ENCODE measurements at regions not wholly inside any gene's neighbourhood (a gene's known extent, or its start where the extent isn't known, plus 50 kb on each side); places are given as distances from the start of the nearest gene placed in this dataset.

DNA sequence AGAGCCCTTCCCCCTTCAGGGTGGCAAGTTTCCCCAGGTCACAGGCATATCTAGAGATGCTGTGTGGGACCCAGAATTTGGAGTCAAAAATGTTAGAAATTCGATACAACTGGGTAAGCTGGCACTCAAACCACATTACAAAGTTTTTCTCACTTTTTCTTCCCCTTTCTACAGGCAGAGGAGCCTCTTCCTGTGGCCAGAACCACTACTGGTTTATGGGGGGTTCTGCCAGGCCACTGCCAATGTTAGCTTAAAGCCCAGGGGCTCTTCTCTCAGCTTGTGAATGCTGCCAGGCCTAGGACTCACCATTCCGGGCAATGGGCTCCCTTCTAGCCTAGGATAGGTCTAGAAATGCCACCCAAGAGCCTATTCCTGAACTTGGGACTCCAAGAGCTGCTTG lies 617.9 kb upstream of the PHF14 start:
- H3K27ac ChIP-seq (ENCODE audit: low read depth in 1 of 2, low read length in 1 of 2) = no peak overlapping the region
- H3K9me3 ChIP-seq (ENCODE audit: control insufficient read depth in 4 of 4, insufficient read depth in 3 of 4, low read length in 3 of 4) = peaks cover 0 to 6% (median 3%) of the 10 kb centered on the region in 4 donors
- H3K36me3 ChIP-seq (ENCODE audit: control insufficient read depth in 4 of 4, insufficient read depth in 4 of 4, low read length in 4 of 4) = no peaks in the 10 kb centered on the region
- ATAC-seq (ENCODE audit: insufficient read depth, low FRiP score) (no peak), DNase-seq (no peak)
- no peak for TF ChIP-seq CTCF (IDR thresholded peaks at IDR 0.05; ENCODE audit: control extremely low read depth, extremely low read depth)
- H3K27me3 ChIP-seq (ENCODE audit: control insufficient read depth in 3 of 3, insufficient read depth in 3 of 3, low read length in 2 of 3) = no peaks in the 10 kb centered on the region
- WGBS, 2 donors = 51 to 71% methylated on average over 2 of the region's 2 CpGs
- H3K9ac ChIP-seq (ENCODE audit: insufficient read depth in 1 of 2, low read length in 2 of 2) = no peak overlapping the region
- no peaks in the 10 kb centered on the region for H3K4me1 ChIP-seq (ENCODE audit: control insufficient read depth in 5 of 5, insufficient read depth in 5 of 5, low read length in 5 of 5)
- no peak overlapping the region for H3K4me3 ChIP-seq

- Histone ChIP-seq H3K27ac (ENCODE audit: low read depth in 1 of 2, low read length in 1 of 2) (no peak overlapping the region), H3K9me3 (ENCODE audit: control insufficient read depth in 4 of 4, insufficient read depth in 3 of 4, low read length in 3 of 4) (peaks cover 0 to 8% (median 5%) of the 10 kb centered on the region in 4 donors), H3K9ac (ENCODE audit: insufficient read depth in 1 of 2, low read length in 2 of 2) (no peak overlapping the region), H3K4me3 (no peak overlapping the region), H3K36me3 (ENCODE audit: control insufficient read depth in 4 of 4, insufficient read depth in 4 of 4, low read length in 4 of 4) (no peaks in the 10 kb centered on the region), H3K4me1 (ENCODE audit: control insufficient read depth in 5 of 5, insufficient read depth in 5 of 5, low read length in 5 of 5) (no peaks in the 10 kb centered on the region), H3K27me3 (ENCODE audit: control insufficient read depth in 3 of 3, insufficient read depth in 3 of 3, low read length in 2 of 3) (no peaks in the 10 kb centered on the region)
- ATAC-seq (ENCODE audit: insufficient read depth, low FRiP score) (no peak), DNase-seq (no peak)
- TF ChIP-seq CTCF (IDR thresholded peaks at IDR 0.05; ENCODE audit: control extremely low read depth, extremely low read depth) = no peak
- 53 to 57% methylated on average over 3 of the region's 3 CpGs for WGBS, 2 donors
Observed at GRCh38 chr7:10360050-10360449, 613.6 kb upstream of the PHF14 start.

DNA sequence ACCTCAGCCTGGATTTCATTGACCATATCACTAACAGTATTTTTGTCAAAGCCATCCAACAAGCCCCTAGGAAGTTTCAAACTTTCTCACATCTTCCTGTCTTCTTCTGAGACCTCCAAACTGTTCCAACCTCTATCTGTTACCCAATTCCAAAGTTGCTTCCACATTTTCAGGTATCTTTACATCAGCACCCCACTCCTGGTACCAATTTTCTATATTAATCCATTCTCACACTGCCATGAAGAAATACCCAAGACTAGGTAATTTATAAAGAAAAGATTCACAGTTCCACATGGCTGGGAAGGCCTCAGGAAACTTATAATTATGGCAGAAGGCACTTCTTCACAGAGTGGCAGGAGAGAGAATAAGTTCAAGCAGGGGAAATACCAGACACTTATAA lies 571.9 kb upstream of the PHF14 start:
- no peaks in the 10 kb centered on the region for H3K4me1 ChIP-seq (ENCODE audit: control insufficient read depth in 5 of 5, insufficient read depth in 5 of 5, low read length in 5 of 5)
- no peaks in the 10 kb centered on the region for H3K36me3 ChIP-seq (ENCODE audit: control insufficient read depth in 4 of 4, insufficient read depth in 4 of 4, low read length in 4 of 4)
- DNase-seq = no peak
- no peak for TF ChIP-seq CTCF (IDR thresholded peaks at IDR 0.05; ENCODE audit: control extremely low read depth, extremely low read depth)
- ATAC-seq (ENCODE audit: insufficient read depth, low FRiP score) = no peak
- no peak overlapping the region for H3K4me3 ChIP-seq
- H3K9me3 ChIP-seq (ENCODE audit: control insufficient read depth in 4 of 4, insufficient read depth in 3 of 4, low read length in 3 of 4) = peaks cover 0 to 7% (median 1%) of the 10 kb centered on the region in 4 donors
- no peak overlapping the region for H3K27ac ChIP-seq (ENCODE audit: low read depth in 1 of 2, low read length in 1 of 2)
- no peak overlapping the region for H3K9ac ChIP-seq (ENCODE audit: insufficient read depth in 1 of 2, low read length in 2 of 2)
- no peaks in the 10 kb centered on the region for H3K27me3 ChIP-seq (ENCODE audit: control insufficient read depth in 3 of 3, insufficient read depth in 3 of 3, low read length in 2 of 3)

- H3K27me3 ChIP-seq (ENCODE audit: control insufficient read depth in 3 of 3, insufficient read depth in 3 of 3, low read length in 2 of 3) = no peaks in the 10 kb centered on the region
- WGBS, 2 donors = 2 to 10% methylated on average over 3 of the region's 3 CpGs
- no peak overlapping the region for H3K4me3 ChIP-seq
- no peak overlapping the region for H3K27ac ChIP-seq (ENCODE audit: low read depth in 1 of 2, low read length in 1 of 2)
- H3K4me1 ChIP-seq (ENCODE audit: control insufficient read depth in 5 of 5, insufficient read depth in 5 of 5, low read length in 5 of 5) = peaks cover 0 to 2% (median 0%) of the 10 kb centered on the region in 5 donors
- TF ChIP-seq CTCF (IDR thresholded peaks at IDR 0.05; ENCODE audit: control extremely low read depth, extremely low read depth) = peak; percentile 33
- H3K9me3 ChIP-seq (ENCODE audit: control insufficient read depth in 4 of 4, insufficient read depth in 3 of 4, low read length in 3 of 4) = no peaks in the 10 kb centered on the region
- DNase-seq = peak in 2 of 3 donors; percentile 72
- no peak overlapping the region for H3K9ac ChIP-seq (ENCODE audit: insufficient read depth in 1 of 2, low read length in 2 of 2)
- no peaks in the 10 kb centered on the region for H3K36me3 ChIP-seq (ENCODE audit: control insufficient read depth in 4 of 4, insufficient read depth in 4 of 4, low read length in 4 of 4)
- ATAC-seq (ENCODE audit: insufficient read depth, low FRiP score) = no peak
Observed at GRCh38 chr7:10412422-10413019, 561.2 kb upstream of the PHF14 start.
